KBM-7 (cell line): ENCODE measurements at regions not wholly inside any gene's neighbourhood (a gene's known extent, or its start where the extent isn't known, plus 50 kb on each side); places are given as distances from the start of the nearest gene placed in this dataset.
"Not testable (repeated sequence)": the region's sequence is repeated elsewhere in the genome, so short reads cannot be mapped to it uniquely, and the experiment has no call there.

Source experiments
- DNase-seq: peaks from one replicate; pipeline ENCODE4 v3.0.0-alpha.2; 2015
- in situ Hi-C: fragments of 300-500 bp; cut with MboI; formaldehyde crosslinking; loops from 2 replicates; pipeline ENCODE4 v1.14.3; 2020; ENCODE audit warnings: low sequenced_read_pairs, low pct_unique_long_range_greater_than_20kb, mixed read lengths

GRCh38 chrX:65971151-65971550, 68.7 kb downstream of the VSIG4 start:
- no peak for DNase-seq
- in situ Hi-C loops = no loop called here

- in situ Hi-C loops, DNase-seq: not testable (repeated sequence)
These were observed 72.7 kb downstream of the VSIG4 start for GRCh38 chrX:65967159-65967558.

- in situ Hi-C loops = no loop called here
- DNase-seq = no peak
These were observed 78.2 kb downstream of the VSIG4 start for GRCh38 chrX:65961714-65962113.

- in situ Hi-C loops = no loop called here
These were observed 91.8 kb downstream of the VSIG4 start for GRCh38 chrX:65948103-65948502.

GRCh38 chrX:65941775-65942174, 98.1 kb downstream of the VSIG4 start:
- DNase-seq = no peak
- in situ Hi-C loops = no loop called here

More at GRCh38 chrX:65948103-65948502, 91.8 kb downstream of the VSIG4 start:
- DNase-seq = no peak

GRCh38 chrX:65933085-65933589, 106.7 kb downstream of the VSIG4 start:
- in situ Hi-C loops = no loop called here
- DNase-seq = no peak

- no peak for DNase-seq
- in situ Hi-C loops = no loop called here
These were observed 107.5 kb downstream of the VSIG4 start for GRCh38 chrX:65932173-65933084.

- in situ Hi-C loops = no loop called here
- DNase-seq = no peak
These were observed 111.4 kb downstream of the VSIG4 start for GRCh38 chrX:65928522-65928921.

- DNase-seq, in situ Hi-C loops: not testable (repeated sequence)
These were observed 112.5 kb downstream of the VSIG4 start for GRCh38 chrX:65927386-65927785.

GRCh38 chrX:65926095-65927019, 113.5 kb downstream of the VSIG4 start:
- DNase-seq = peak; percentile 96
- in situ Hi-C loops = no loop called here

GRCh38 chrX:65925592-65925991, 114.3 kb downstream of the VSIG4 start:
- in situ Hi-C loops = no loop called here
- DNase-seq = no peak

- in situ Hi-C loops = no loop called here
- DNase-seq = peak; percentile 84
These were observed 114.9 kb downstream of the VSIG4 start for GRCh38 chrX:65925005-65925404.

- DNase-seq = no peak
- in situ Hi-C loops = no loop called here
These were observed 118.5 kb downstream of the VSIG4 start for GRCh38 chrX:65921363-65921762.

- in situ Hi-C loops = no loop called here
- no peak for DNase-seq
These were observed 119.3 kb downstream of the VSIG4 start for GRCh38 chrX:65920620-65921019.

GRCh38 chrX:65910899-65911298, 129.0 kb downstream of the VSIG4 start:
- no peak for DNase-seq
- in situ Hi-C loops = no loop called here

- in situ Hi-C loops = no loop called here
These were observed 136.1 kb downstream of the VSIG4 start for GRCh38 chrX:65903750-65904149.

GRCh38 chrX:65902011-65902410, 137.9 kb downstream of the VSIG4 start:
- in situ Hi-C loops = no loop called here
- DNase-seq = no peak

More at GRCh38 chrX:65903750-65904149, 136.1 kb downstream of the VSIG4 start:
- no peak for DNase-seq

- DNase-seq = peak; percentile 59
These were observed 138.7 kb downstream of the VSIG4 start for GRCh38 chrX:65900850-65901844.

More at GRCh38 chrX:65900850-65901844, 138.7 kb downstream of the VSIG4 start:
- in situ Hi-C loops = no loop called here
